ENCODE measurements at regions not wholly inside any gene's neighbourhood (a gene's known extent, or its start where the extent isn't known, plus 50 kb on each side); places are given as distances from the start of the nearest gene placed in this dataset.

- H3K9me3 ChIP-seq (ENCODE audit: control insufficient read depth in 1 of 2, insufficient read depth in 1 of 2, low read length in 2 of 2) = peaks cover 0 to 7% of the 10 kb centered on the region in 2 experiments
- CTCF ChIA-PET = no interaction called here
- TF ChIP-seq CTCF (IDR thresholded peaks at IDR 0.05) = no peak
These were observed 324.8 kb downstream of the RWDD3 start for GRCh38 chr1:95558791-95559190.

GRCh38 chr1:95561346-95561745, 327.3 kb downstream of the RWDD3 start:
- Mint-ChIP-seq H3K4me1 (ENCODE audit: low read depth) (no peaks in the 10 kb centered on the region), H3K36me3 (ENCODE audit: low read depth) (no peaks in the 10 kb centered on the region), H3K9me3 (peaks cover 13% of the 10 kb centered on the region), H3K4me3 (no peak overlapping the region), H3K27ac (no peak overlapping the region), H3K27me3 (no peaks in the 10 kb centered on the region)
- no peak for TF ChIP-seq CTCF (IDR thresholded peaks at IDR 0.05)
- ChIA-PET POLR2A (no interaction called here), CTCF (no interaction called here)
- Histone ChIP-seq H3K36me3 (ENCODE audit: insufficient read depth, low read length) (no peaks in the 10 kb centered on the region), H3K4me3 (ENCODE audit: low read length) (no peak overlapping the region), H3K4me1 (ENCODE audit: insufficient read depth, low read length) (no peaks in the 10 kb centered on the region), H3K27me3 (ENCODE audit: control insufficient read depth in 1 of 2, insufficient read depth in 2 of 2, low read length in 2 of 2) (no peaks in the 10 kb centered on the region), H3K27ac (ENCODE audit: low read depth in 1 of 2, low read length in 2 of 2) (no peak overlapping the region), H3K9me3 (ENCODE audit: control insufficient read depth in 1 of 2, insufficient read depth in 1 of 2, low read length in 2 of 2) (peaks cover 0 to 5% of the 10 kb centered on the region in 2 experiments)
- no peak for DNase-seq
- intact Hi-C loops (cut with DNase I, micrococcal nuclease) = no loop called here
- ATAC-seq (ENCODE audit: poor library complexity) = no peak

More at GRCh38 chr1:95558791-95559190, 324.8 kb downstream of the RWDD3 start:
- no peak for DNase-seq
- Mint-ChIP-seq H3K4me3 (no peak overlapping the region), H3K27ac (no peak overlapping the region), H3K36me3 (ENCODE audit: low read depth) (no peaks in the 10 kb centered on the region), H3K27me3 (no peaks in the 10 kb centered on the region), H3K4me1 (ENCODE audit: low read depth) (no peaks in the 10 kb centered on the region), H3K9me3 (peaks cover 12% of the 10 kb centered on the region)
- H3K4me3 ChIP-seq (ENCODE audit: low read length) = no peak overlapping the region
- H3K27ac ChIP-seq (ENCODE audit: low read depth in 1 of 2, low read length in 2 of 2) = no peak overlapping the region
- no peaks in the 10 kb centered on the region for H3K36me3 ChIP-seq (ENCODE audit: insufficient read depth, low read length)
- intact Hi-C loops (cut with DNase I, micrococcal nuclease) = no loop called here
- H3K4me1 ChIP-seq (ENCODE audit: insufficient read depth, low read length) = no peaks in the 10 kb centered on the region
- no peaks in the 10 kb centered on the region for H3K27me3 ChIP-seq (ENCODE audit: control insufficient read depth in 1 of 2, insufficient read depth in 2 of 2, low read length in 2 of 2)
- POLR2A ChIA-PET = no interaction called here
- ATAC-seq (ENCODE audit: poor library complexity) = no peak

GRCh38 chr1:95562230-95562629, 328.2 kb downstream of the RWDD3 start:
- H3K9me3 ChIP-seq (ENCODE audit: control insufficient read depth in 1 of 2, insufficient read depth in 1 of 2, low read length in 2 of 2) = peaks cover 0 to 3% of the 10 kb centered on the region in 2 experiments
- Mint-ChIP-seq H3K27me3 (no peaks in the 10 kb centered on the region), H3K27ac (no peak overlapping the region), H3K36me3 (ENCODE audit: low read depth) (no peaks in the 10 kb centered on the region), H3K4me1 (ENCODE audit: low read depth) (no peaks in the 10 kb centered on the region), H3K4me3 (no peak overlapping the region), H3K9me3 (peaks cover 12% of the 10 kb centered on the region)
- ChIA-PET POLR2A (no interaction called here), CTCF (no interaction called here)
- H3K27ac ChIP-seq (ENCODE audit: low read depth in 1 of 2, low read length in 2 of 2) = no peak overlapping the region
- no peaks in the 10 kb centered on the region for H3K27me3 ChIP-seq (ENCODE audit: control insufficient read depth in 1 of 2, insufficient read depth in 2 of 2, low read length in 2 of 2)
- ATAC-seq (ENCODE audit: poor library complexity) (no peak), DNase-seq (no peak)
- no peaks in the 10 kb centered on the region for H3K36me3 ChIP-seq (ENCODE audit: insufficient read depth, low read length)
- intact Hi-C loops (cut with DNase I, micrococcal nuclease) = no loop called here
- TF ChIP-seq CTCF (IDR thresholded peaks at IDR 0.05) = no peak
- no peaks in the 10 kb centered on the region for H3K4me1 ChIP-seq (ENCODE audit: insufficient read depth, low read length)
- H3K4me3 ChIP-seq (ENCODE audit: low read length) = no peak overlapping the region
